A673 (cell line): ENCODE measurements at regions not wholly inside any gene's neighbourhood (a gene's known extent, or its start where the extent isn't known, plus 50 kb on each side); places are given as distances from the start of the nearest gene placed in this dataset.

Source experiments
- BruUV-seq: library from RNA; stranded (reverse); fragments of 400-500 nt; replicated peaks from 2 replicates; lab custom pipeline; 2021; lab: Mats Ljungman, UMichigan
- CTCF ChIA-PET: fragments of 300-600 bp; sonication (Branson Sonifier 250); formaldehyde crosslinking; loops from one replicate; lab custom pipeline; 2022; ENCODE audit warnings: antibody characterized with exemption; lab: Charles Lee
- POLR2A ChIA-PET: fragments of 300-600 bp; sonication (Branson Sonifier 250); formaldehyde crosslinking; loops from one replicate; lab custom pipeline; 2022; ENCODE audit warnings: antibody characterized with exemption; ENCODE audit not compliant: low non-redundant PET; lab: Charles Lee
- DNase-seq: peaks from one replicate; pipeline ENCODE4 v3.0.0-alpha.2; 2015; ENCODE audit warnings: low spot score
- H3K27ac ChIP-seq: fragments of 200-600 bp; sonication (generic); 2 replicates; pipeline ENCODE4 v1.5.1; 2016; ENCODE audit warnings: mixed run types, low read depth, mild to moderate bottlenecking, mixed read lengths, antibody characterized with exemption, low read length; ENCODE audit not compliant: poor library complexity, severe bottlenecking
- H3K27me3 ChIP-seq: fragments of 200-600 bp; sonication (generic); replicated peaks from 2 replicates; pipeline ENCODE4 v1.6.1; 2017; ENCODE audit warnings: mixed run types, low read depth, mild to moderate bottlenecking, mixed read lengths, antibody characterized with exemption, low read length; ENCODE audit not compliant: insufficient read depth, poor library complexity
- H3K36me3 ChIP-seq: fragments of 200-600 bp; sonication (generic); 2 replicates; pipeline ENCODE4 v1.6.1; 2016; ENCODE audit warnings: mixed run types, mild to moderate bottlenecking, mixed read lengths, antibody characterized with exemption, low read length; ENCODE audit not compliant: insufficient read depth, poor library complexity, severe bottlenecking
- H3K4me1 ChIP-seq: fragments of 200-600 bp; sonication (generic); 2 replicates; pipeline ENCODE4 v1.6.1; 2017; ENCODE audit warnings: mixed run types, mild to moderate bottlenecking, mixed read lengths, antibody characterized with exemption, low read length; ENCODE audit not compliant: insufficient read depth, poor library complexity, severe bottlenecking
- H3K4me3 ChIP-seq: fragments of 200-600 bp; sonication (generic); 2 replicates; pipeline ENCODE4 v1.5.1; 2016; ENCODE audit warnings: low read depth, mixed run types, mild to moderate bottlenecking, mixed read lengths, low read length; ENCODE audit not compliant: poor library complexity, severe bottlenecking
- H3K9me3 ChIP-seq: fragments of 200-600 bp; sonication (generic); 2 replicates; pipeline ENCODE4 v1.6.1; 2016; ENCODE audit warnings: mixed run types, low read depth, mild to moderate bottlenecking, mixed read lengths, antibody characterized with exemption, low read length; ENCODE audit not compliant: poor library complexity, severe bottlenecking
- CTCF ChIP-seq: fragments of 300-800, 200-600 bp; sonication (generic); conservative IDR thresholded peaks from 2 replicates; pipeline ENCODE4 v1.5.1; 2017; ENCODE audit warnings: low read depth, mild to moderate bottlenecking, antibody characterized with exemption, low read length, moderate library complexity, mixed read lengths
- EZH2 ChIP-seq: fragments of 200-600 bp; sonication (generic); IDR thresholded peaks from 2 replicates; pipeline ENCODE4 v1.6.1; 2017; ENCODE audit warnings: borderline replicate concordance, low read depth, mild to moderate bottlenecking, mixed read lengths, antibody characterized with exemption, low read length; ENCODE audit not compliant: poor library complexity, severe bottlenecking
- intact Hi-C: fragments of 100-400 bp; cut with micrococcal nuclease; formaldehyde crosslinking; loops from one replicate; pipeline ENCODE4 v1.10.0; 2022; ENCODE audit not compliant: unreplicated experiment

- no peak overlapping the region for H3K4me3 ChIP-seq
- no peaks in the 10 kb centered on the region for H3K9me3 ChIP-seq
- no peak overlapping the region for H3K27ac ChIP-seq
- no peaks in the 10 kb centered on the region for H3K27me3 ChIP-seq
- intact Hi-C loops, result no loop called here
- CTCF ChIA-PET, result no interaction called here
- no peak for DNase-seq
- H3K36me3 ChIP-seq, result no peaks in the 10 kb centered on the region
- no TSS peak for BruUV-seq
- H3K4me1 ChIP-seq, result no peaks in the 10 kb centered on the region
- TF ChIP-seq EZH2 (no peak), CTCF (no peak)
- POLR2A ChIA-PET, result no interaction called here
These were observed 78.4 kb downstream of the ADAMTS15 start for GRCh38 chr11:130526846-130527245.

- intact Hi-C loops, result no loop called here
- no peak overlapping the region for H3K27ac ChIP-seq
- no peak for DNase-seq
- H3K9me3 ChIP-seq, result no peaks in the 10 kb centered on the region
- ChIA-PET CTCF (no interaction called here), POLR2A (no interaction called here)
- H3K27me3 ChIP-seq, result no peaks in the 10 kb centered on the region
- H3K36me3 ChIP-seq, result no peaks in the 10 kb centered on the region
- no TSS peak for BruUV-seq
- no peak for TF ChIP-seq EZH2
- TF ChIP-seq CTCF, result no peak
- H3K4me3 ChIP-seq, result no peak overlapping the region
- H3K4me1 ChIP-seq, result no peaks in the 10 kb centered on the region
These were observed 79.3 kb downstream of the ADAMTS15 start for GRCh38 chr11:130527636-130528297.

GRCh38 chr11:130528298-130529261 lies 80.1 kb downstream of the ADAMTS15 start:
- no TSS peak for BruUV-seq
- ChIA-PET POLR2A (no interaction called here), CTCF (no interaction called here)
- TF ChIP-seq EZH2 (no peak), CTCF (no peak)
- H3K36me3 ChIP-seq, result no peaks in the 10 kb centered on the region
- intact Hi-C loops, result no loop called here
- peaks cover 8% of the 10 kb centered on the region for H3K4me1 ChIP-seq
- DNase-seq, result no peak
- no peak overlapping the region for H3K4me3 ChIP-seq
- no peaks in the 10 kb centered on the region for H3K27me3 ChIP-seq
- no peaks in the 10 kb centered on the region for H3K9me3 ChIP-seq
- no peak overlapping the region for H3K27ac ChIP-seq
